A172 (cell line): ENCODE measurements at regions not wholly inside any gene's neighbourhood (a gene's known extent, or its start where the extent isn't known, plus 50 kb on each side); places are given as distances from the start of the nearest gene placed in this dataset.
"Not testable (repeated sequence)": the region's sequence is repeated elsewhere in the genome, so short reads cannot be mapped to it uniquely, and the experiment has no call there.

ENCODE experiments used
- DNase-seq: peaks from one replicate; pipeline ENCODE4 v3.0.0-alpha.2; 2015; ENCODE audit warnings: low spot score

DNA sequence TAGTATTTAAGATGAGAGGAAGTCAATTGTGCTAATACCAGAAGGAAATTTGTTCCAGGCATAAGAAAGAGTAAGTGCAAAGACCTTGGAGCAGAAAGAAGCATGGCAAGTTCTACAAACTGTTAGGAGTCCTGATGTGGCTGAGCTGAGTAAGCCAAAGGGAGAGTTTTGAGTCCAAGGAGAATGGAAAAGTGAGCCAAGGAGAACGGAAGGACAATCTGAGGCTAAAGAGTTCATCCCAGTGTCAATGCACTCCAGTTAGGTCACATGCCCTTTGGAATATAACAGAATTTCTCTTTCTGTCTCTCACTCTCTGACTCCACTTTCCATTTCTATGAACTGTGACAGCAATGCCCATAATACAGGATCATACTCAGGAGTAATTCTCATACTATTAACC is 224.7 kb downstream of the CAAP1 start:
- no peak for DNase-seq

- no peak for DNase-seq
Observed at GRCh38 chr9:26665666-26666065, 226.9 kb downstream of the CAAP1 start.

DNA sequence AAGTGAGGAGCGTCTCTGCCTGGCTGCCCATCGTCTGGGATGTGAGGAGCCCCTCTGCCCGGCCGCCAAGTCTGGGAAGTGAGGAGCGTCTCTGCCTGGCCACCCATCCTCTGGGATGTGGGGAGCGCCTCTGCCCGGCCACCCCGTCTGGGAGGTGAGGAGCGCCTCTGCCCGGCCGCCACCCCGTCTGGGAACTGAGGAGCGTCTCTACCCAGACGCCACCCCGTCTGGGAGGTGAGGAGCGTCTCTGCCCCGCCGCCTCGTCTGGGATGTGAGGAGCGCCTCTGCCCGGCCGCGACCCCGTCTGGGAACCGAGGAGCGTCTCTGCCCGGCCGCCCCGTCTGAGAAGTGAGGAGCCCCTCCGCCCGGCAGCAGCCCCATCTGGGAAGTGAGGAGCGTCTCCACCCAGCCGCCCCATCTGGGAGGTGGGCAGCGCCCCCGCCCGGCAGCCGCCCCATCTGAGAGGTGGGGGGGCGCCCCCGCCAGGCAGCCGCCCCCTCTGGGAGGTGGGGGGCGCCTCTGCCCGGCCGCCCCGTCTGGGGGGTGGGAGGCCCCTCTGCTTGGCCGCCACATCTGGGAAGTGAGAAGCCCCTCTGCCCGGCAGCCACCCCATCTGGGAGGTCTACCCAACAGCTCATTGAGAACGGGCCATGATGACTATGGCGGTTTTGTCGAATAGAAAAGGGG is 228.4 kb downstream of the CAAP1 start:
- not testable (repeated sequence) for DNase-seq

DNA sequence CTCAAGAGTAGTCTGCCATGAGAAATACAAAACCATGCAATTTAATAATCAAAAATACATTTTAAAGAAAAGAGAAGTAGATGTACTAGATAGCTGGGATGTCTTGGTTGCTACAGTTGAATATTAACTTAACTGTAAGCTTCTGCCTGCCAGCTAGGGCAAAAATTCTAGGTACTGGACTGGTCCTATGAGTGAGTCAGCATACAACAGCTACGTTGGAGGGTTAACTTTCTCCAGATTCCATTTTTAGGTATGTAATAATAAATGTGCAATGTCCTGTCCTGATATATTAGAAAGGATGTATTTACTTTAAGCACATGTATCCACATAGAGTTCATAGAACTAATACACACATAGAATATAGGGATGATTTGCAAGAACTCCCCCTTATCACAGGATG is 230.1 kb downstream of the CAAP1 start:
- DNase-seq = no peak

GRCh38 chr9:26658476-26658875 is 234.1 kb downstream of the CAAP1 start:
- no peak for DNase-seq

DNA sequence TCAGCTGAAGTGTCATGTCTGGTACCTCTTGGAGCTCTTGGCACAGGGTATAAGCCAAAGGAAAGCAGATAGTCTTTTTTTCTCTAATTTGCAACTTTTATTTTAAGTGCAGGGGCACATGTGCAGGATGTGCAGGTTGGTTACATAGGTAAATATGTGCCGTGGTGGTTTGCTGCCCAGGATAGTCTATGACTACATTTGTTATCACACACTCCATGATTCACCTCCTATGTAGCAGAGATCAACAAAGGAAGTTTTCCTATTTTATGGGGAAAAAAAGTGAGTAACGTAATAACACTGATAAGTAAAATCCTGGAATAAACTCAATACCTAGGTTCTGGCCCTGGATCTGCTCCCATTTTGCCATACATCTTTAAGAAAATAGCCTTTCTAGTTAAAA is 234.6 kb downstream of the CAAP1 start:
- peak; percentile 41 for DNase-seq

DNA sequence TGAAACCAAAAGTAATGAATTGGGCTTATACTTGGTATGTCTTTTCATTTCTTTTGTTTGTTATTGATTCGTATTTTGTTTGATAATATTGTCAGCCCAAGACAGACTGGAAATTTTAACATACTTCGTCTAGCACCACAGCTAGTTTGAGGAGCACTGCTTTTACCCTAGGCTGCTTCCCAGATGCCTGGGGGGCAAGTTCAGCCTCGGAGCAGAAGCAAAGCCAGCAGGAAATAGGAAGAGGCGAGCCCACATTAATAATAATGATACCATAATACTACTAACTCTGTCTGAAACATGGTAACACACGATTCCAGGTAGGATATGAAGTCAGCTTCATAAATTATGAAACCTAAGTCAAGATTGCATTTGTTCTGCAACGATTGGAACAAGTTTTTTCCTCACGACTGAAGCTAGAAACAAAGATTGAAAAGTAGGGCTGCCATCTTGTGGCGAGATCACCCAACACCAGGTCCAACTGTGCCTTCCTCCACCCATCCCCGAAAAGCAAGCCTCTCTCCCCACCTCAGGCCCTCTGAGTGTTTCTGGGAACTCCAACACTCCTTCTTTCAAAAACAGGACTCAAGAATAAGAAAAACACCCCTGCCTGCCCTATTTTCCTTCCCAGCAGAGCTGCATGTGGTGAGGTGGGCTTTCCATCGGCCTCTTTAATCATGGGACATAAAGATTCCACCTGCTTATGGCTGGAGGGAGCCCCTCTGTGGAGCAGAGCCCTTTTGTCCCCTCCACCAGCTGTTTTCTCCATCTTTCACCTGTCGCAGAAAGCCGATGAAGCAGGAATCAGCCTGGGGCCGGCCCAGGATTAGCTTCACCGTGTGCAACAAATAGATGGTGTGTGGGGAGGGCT is 236.4 kb downstream of the CAAP1 start:
- DNase-seq = peak; percentile 59

DNA sequence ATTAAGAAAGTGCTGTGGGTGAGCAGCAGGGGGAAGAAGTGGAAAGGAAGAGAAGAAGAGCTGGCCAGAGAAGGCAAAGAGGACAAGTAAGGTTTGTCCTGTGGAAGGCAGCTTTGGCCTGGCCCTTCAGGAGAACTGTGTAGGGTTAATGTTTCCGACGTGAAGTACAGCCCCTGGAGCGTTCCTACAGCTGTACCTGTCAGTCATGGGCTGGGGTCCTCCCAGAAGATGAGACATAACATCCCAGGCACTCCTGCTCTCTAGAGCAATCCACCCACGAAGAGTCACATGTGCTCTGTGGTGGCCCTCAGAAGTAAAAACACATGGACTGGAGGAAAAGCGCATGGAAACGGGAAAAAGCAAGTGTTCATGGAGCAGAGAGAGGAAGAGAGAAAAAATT is 237.4 kb downstream of the CAAP1 start:
- DNase-seq = no peak

DNA sequence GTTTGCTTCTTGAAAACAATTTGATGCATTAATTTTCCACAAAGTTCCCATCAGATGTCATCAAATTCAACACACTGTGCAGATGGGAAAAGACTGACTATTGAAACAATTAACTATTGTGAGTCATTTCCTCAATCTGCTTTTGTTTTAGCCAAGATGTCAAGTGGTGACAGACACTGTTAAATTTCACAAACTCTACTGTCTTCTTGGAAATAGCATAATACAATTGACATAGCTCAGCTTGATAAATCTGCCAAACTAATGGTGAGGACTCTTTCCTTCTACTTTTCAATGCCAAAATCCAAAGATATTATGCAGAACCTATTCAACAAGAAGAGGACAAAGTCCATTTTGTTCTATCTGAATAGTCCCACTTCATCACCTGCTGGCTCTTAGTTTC is 242.3 kb downstream of the CAAP1 start:
- DNase-seq = peak; percentile 43

DNA sequence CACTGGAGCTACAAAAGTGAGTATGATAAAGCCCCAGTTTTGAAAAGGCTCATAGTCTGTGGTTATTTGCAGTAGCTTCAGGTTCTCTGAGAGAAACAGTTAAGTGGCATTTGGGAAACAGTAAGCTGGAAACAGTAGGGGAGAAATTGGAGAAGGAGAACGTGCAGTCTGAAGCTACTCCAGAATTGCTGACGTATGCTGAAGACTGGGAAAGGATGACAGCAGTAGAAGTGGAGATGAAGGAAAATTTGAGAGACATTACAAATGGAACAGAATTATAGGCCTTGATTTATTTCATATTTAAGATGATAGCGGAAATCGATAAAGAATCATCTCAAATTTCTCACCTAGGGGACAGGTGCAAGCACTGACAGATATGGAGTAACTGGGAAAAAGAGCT is 248.8 kb downstream of the CAAP1 start:
- DNase-seq = no peak

- DNase-seq = no peak
Observed at GRCh38 chr9:26639761-26640160, 252.8 kb downstream of the CAAP1 start.

DNA sequence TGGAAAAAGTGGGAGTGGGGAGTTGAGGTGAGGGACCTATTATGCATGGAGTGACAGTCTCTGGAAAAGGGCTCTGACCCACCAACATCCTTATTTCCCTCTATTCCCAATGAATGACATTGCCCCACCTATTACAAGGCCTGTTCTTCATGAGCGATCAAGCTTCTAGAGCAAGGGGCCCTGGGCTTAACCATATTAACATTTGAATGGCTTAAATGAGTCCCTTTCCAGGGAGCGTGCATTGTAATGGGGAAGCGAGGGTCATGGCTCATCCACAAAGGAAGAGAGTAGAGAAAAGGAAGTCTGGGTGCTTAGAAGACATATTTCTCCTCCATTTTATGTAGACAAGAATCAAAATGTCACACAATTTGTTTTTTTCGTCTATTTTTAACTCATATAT is 255.5 kb downstream of the CAAP1 start:
- DNase-seq = no peak

DNA sequence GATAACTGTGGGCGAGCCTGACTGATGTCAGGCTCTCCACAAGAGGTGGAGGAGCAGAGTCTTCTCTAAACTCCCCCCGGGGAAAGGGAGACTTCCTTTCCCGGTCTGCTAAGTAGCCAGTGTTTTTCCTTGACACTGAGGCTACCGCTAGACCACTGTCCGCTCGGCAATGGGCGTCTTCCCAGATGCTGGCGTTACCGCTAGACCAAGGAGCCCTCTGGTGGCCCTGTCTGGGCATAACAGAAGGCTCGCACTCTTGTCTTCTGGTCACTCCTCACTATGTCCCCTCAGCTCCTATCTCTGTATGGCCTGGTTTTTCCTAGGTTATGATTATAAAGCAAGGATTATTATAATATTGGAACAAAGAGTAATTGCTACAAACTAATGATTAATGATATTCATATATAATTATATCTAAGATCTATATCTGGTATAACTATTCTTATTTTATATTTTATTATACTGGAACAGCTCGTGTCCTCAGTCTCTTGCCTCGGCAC is 278.7 kb downstream of the CAAP1 start:
- not testable (repeated sequence) for DNase-seq

GRCh38 chr9:26612211-26612610 is 280.4 kb downstream of the CAAP1 start:
- no peak for DNase-seq

DNA sequence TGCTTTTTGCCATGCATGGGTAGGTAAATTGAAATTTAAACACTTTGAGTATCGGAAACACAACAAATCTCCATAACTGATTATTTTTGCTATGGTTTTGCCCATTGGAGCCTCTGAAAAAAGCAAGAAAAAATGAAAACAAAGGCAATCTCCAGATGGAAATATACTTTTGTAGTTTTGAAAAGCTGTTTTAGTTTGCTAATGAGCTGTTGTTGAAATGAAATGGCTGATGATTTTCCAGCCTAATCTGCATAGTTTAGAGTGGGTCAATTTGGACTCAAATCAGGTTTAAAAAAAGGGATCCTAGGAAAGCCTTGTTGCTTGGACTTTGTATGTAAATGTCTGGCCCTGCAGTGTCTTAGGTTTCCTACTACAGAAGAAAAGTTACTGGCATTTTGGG is 285.8 kb downstream of the CAAP1 start:
- DNase-seq = no peak

- no peak for DNase-seq
Observed at GRCh38 chr9:26605367-26605766, 287.2 kb downstream of the CAAP1 start.

DNA sequence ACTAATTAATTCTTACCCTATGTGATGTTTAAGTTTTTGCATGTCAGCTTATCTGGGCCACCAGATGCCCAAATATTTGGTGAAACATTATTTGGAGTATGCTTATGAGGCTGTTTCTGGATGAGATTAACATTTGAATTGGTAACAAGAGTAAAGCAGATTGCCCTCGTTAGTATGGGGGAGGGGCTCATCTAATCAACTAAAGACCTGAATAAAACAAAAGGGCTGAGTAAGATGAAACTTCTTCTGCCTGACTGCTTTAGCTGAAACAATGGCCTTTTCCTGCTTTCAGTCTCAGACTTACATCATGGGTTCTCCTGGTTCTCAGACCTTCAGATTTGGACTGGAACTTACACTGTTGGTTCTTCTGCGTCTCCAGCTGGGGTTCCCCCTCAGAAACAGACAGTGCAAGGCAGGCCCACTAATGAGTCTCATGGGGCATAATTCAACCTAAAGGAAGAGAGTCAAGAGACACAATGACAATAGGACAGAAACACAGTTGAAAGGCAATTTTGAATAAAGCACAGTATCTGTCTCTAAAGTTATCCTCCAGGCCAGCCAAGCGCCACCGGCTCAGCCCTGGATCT is 288.4 kb downstream of the CAAP1 start:
- DNase-seq = no peak

- DNase-seq = no peak
Observed at GRCh38 chr9:26603617-26604016, 289.0 kb downstream of the CAAP1 start.

- no peak for DNase-seq
Observed at GRCh38 chr9:26597542-26598149, 295.0 kb downstream of the CAAP1 start.

- peak; percentile 1 for DNase-seq
Observed at GRCh38 chr9:26579056-26579455, 313.5 kb downstream of the CAAP1 start.

- DNase-seq = no peak
Observed at GRCh38 chr9:26574898-26575440, 317.6 kb downstream of the CAAP1 start.

GRCh38 chr9:26574256-26574655 is 318.3 kb downstream of the CAAP1 start:
- DNase-seq = no peak
